GM12892 (cell line): ENCODE measurements at regions not wholly inside any gene's neighbourhood (a gene's known extent, or its start where the extent isn't known, plus 50 kb on each side); places are given as distances from the start of the nearest gene placed in this dataset.

Source experiments
- DNase-seq: peaks from one replicate; pipeline ENCODE4 v3.0.0; 2011; ENCODE audit not compliant: insufficient read length
- FAIRE-seq: peaks from 2 replicates; lab custom pipeline; 2011; peaks lifted over from hg19 to GRCh38; lab: Jason Lieb, UNC
- POLR2A ChIP-seq: IDR thresholded peaks from 2 replicates; pipeline ENCODE4 v1.6.1; 2011; ENCODE audit warnings: low read depth, low read length, control low read depth
- POLR2AphosphoS5 ChIP-seq: IDR thresholded peaks from 2 replicates; pipeline ENCODE4 v1.6.1; 2011; ENCODE audit warnings: low read depth, low read length, control low read depth
- TAF1 ChIP-seq: IDR thresholded peaks from 2 replicates; pipeline ENCODE4 v1.6.1; 2011; ENCODE audit warnings: low read depth, mild to moderate bottlenecking, control low read depth, low read length, borderline replicate concordance

DNA sequence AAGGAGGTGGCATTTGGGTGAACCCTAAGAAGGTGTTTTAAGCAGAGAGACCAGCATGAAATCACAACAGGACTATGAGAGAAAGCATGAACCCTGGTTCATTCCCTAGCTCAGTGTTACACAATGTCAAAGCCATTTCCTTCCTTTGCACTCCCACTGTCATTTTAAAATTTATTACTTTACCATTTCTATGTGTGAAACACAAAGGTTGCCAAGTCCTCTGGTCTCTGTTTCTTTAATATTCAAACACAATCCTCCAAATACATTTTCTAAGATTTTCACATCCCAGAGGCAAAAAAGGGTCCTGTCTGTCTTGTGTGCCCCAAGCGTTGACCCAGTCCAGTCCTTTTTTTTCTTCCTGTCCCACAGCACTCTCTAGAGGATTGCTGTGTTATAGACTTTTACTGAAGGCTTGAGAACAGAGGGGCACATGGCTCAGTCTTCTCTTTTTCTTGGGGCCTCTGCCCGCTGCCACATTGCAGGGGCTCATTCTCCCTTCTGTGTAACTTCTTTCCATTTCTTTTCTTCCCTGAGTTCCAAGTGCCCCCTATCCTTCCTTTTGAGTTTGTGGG, 78.6 kb upstream of the SLC28A3 start:
- TF ChIP-seq POLR2AphosphoS5: no peak
- TF ChIP-seq TAF1: no peak
- no peak for DNase-seq
- FAIRE-seq: no peak

GRCh38 chr9:84424931-84425330, 84.4 kb upstream of the SLC28A3 start:
- DNase-seq: no peak
- TF ChIP-seq POLR2AphosphoS5 (no peak), POLR2A (no peak), TAF1 (no peak)
- no peak for FAIRE-seq

- DNase-seq (no peak), FAIRE-seq (no peak)
- TF ChIP-seq TAF1 (no peak), POLR2AphosphoS5 (no peak), POLR2A (no peak)
Measured at GRCh38 chr9:84432746-84433145, 92.2 kb upstream of the SLC28A3 start.

DNA sequence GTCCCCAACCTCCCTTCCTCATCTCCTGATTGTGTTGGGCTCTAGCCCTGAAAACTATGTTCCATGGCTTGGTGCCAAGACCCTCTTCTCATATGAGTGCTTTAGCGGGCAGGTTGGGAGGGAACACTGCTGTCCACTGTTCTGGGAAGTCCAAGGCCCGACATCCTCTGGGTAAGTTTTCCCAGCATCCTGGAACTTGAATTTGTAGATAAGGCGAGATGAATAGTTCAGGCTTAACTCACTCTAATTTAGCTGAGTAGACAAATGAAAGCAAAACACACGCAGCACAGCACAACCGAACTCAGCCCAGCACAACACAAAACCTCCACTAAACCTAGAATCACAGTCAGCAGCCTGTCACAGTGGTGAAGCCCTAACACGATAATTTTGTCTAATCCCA, 95.3 kb upstream of the SLC28A3 start:
- TF ChIP-seq POLR2A (no peak), TAF1 (no peak), POLR2AphosphoS5 (no peak)
- DNase-seq: no peak
- FAIRE-seq: peak; percentile 5

DNA sequence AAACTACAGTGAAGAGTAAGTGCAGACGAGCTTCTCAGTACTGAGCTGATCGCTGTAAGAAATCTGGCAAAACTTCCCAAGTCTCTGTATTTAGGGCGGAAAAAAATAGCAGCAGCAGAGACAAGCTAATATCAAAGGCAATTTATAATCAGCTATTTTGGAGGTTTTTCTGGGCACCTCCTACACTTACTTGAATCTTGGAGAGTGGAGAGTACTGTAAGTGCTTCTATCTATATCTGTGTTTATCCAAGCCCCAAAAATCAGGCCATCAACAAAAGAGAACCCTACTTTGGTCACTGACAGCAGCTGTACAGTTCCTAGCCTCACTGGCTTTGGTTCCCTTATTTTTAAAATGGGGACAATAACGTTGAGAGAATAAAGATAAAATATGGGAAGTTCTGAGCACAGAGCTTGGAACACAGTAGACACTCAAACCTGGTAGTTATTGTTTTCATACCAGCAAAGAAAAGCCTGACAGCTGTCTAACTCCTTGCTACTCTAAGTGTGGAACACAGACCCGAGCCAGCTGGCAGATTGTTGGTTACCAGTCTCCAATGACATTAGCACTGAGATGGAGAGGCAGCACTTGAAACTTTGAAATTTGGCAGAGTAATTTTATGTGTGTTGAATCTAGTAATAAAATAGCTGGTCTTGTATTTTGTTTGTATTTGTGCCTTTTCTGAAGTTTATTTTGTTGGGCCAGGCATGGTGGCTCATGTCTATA, 96.0 kb upstream of the SLC28A3 start:
- TF ChIP-seq POLR2AphosphoS5: no peak
- no peak for TF ChIP-seq POLR2A
- TF ChIP-seq TAF1: no peak
- DNase-seq: no peak
- no peak for FAIRE-seq

DNA sequence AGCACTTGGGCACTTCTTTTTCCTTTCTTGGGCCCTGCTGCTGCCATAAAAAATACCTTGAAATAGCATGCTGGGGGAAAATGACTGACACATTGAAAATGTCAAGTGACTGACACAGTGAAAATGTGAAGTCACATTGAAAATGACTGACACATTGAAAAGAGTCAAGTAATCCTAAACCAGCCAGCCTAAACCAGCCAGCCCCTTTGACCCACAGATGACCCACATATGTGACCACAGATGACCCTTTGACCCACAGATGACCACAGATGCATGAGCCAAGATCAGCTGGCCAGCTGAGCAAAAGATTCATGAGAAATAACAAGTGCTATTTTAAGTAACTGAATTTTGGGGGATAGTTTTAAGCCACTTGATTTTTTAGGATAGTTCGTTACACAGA, 97.8 kb upstream of the SLC28A3 start:
- FAIRE-seq (no peak), DNase-seq (no peak)
- TF ChIP-seq POLR2AphosphoS5: no peak
- TF ChIP-seq TAF1: no peak
- no peak for TF ChIP-seq POLR2A

GRCh38 chr9:84439250-84439649, 98.7 kb upstream of the SLC28A3 start:
- TF ChIP-seq POLR2A (no peak), TAF1 (no peak), POLR2AphosphoS5 (no peak)
- no peak for DNase-seq
- FAIRE-seq: no peak

DNA sequence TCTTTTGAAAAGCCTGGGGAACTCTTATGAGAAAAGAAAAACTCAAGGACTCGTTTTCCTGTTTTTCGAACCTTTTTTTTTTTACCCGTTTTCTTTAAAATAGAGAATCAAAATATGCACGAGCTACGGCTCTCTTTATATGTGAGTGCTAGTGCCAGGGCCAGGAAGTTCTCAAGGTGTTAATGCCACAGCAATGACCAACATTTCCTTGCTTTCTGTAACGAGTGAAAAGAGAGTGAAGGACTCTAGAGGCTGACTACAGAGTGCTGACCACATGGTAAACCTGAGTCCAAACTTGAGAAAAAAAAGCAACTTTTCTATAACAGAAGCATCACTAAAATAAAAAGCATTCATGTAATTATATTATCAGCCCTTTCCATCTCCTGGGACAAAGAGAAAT, 102.2 kb upstream of the SLC28A3 start:
- TF ChIP-seq POLR2A (no peak), POLR2AphosphoS5 (no peak), TAF1 (no peak)
- FAIRE-seq (no peak), DNase-seq (no peak)

DNA sequence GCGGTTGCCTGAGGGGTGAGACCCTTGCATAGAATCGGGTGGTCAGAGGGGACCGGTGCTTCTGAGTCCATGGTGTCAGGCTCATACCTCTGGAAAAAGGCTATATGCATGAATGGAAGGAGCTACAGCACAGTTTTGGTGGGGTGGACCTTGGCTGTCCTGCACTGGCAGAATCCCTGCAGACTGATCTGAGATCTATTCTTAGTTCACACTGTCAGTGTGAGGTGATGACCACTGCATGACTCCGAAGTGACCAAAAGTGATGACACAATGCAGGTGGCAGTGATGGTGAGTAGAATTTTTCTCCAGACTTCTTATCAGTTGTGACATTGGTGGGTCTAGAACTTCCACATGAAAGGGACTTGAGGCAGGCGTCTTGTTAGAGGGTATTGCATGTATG, 105.2 kb upstream of the SLC28A3 start:
- no peak for DNase-seq
- no peak for FAIRE-seq
- no peak for TF ChIP-seq POLR2AphosphoS5
- TF ChIP-seq POLR2A: no peak
- TF ChIP-seq TAF1: no peak

DNA sequence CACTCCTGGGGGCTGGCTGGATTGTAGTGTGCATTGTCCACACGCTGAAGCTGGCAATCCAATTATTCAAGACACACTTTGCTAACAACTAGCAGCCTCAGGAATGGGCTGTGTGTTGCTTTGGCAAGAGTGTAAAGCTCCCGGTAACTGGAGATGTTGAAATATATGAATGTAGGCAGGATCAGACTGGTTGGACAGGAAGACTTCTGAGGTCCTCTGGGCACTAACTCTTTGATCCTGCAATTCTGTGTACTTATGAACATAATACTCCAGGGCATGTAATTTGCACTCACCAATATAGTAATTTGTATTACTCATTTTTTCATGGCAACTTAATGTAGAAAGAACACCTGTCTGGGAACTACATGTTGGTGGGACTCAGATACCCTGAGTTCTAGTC, 106.7 kb upstream of the SLC28A3 start:
- no peak for FAIRE-seq
- no peak for TF ChIP-seq POLR2A
- TF ChIP-seq POLR2AphosphoS5: no peak
- TF ChIP-seq TAF1: no peak

DNA sequence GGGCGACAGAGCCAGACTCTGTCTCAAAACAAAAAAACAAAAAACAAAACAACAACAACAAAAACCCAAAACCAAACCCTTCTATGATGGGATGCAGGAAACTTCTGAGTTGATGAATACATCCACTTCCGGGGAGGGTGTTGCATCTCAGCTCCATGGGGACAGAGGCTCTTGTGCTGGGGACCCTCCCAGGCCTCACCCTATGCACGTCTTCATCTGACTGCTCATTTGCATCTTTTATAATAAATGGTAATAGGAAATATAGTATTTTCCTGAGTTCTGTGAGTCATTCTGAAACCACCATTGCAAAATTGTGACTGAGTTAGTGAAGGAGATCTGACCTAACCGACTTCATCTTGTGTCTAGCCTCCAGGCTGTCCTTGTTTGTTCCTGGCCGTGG, 109.5 kb upstream of the SLC28A3 start:
- TF ChIP-seq TAF1: no peak
- TF ChIP-seq POLR2AphosphoS5: no peak
- DNase-seq (no peak), FAIRE-seq (no peak)

More for the DNA sequence above, 106.7 kb upstream of the SLC28A3 start:
- DNase-seq: no peak

DNA sequence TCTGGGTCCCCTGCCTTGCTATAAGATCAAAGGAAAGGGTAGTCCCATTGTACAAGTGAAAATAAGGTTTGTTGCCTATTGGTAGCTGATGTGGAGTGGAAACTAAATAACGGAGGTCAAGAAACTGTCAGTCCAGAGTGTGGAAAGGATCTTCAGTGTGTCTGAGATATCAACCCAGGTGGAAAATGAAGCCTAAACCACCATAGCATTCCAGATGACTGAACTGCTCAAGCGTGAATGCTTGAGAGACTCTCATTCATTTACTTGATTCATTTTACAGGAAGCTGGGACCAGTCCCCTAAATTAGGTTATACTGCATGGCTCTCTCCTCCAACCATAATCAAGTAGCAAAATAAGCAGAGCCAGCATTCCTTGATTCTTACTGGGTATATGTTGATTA, 116.0 kb upstream of the SLC28A3 start:
- TF ChIP-seq POLR2AphosphoS5 (no peak), POLR2A (no peak), TAF1 (no peak)
- DNase-seq (no peak), FAIRE-seq (no peak)

GRCh38 chr9:84460695-84461094, 120.1 kb upstream of the SLC28A3 start:
- no peak for TF ChIP-seq POLR2AphosphoS5
- TF ChIP-seq POLR2A: no peak
- no peak for TF ChIP-seq TAF1
- FAIRE-seq: no peak
- no peak for DNase-seq
